H1 (cell line): ENCODE measurements at regions not wholly inside any gene's neighbourhood (a gene's known extent, or its start where the extent isn't known, plus 50 kb on each side); places are given as distances from the start of the nearest gene placed in this dataset.

Experiments used
- CTCF ChIA-PET: fragments of 300-600 bp; sonication (Branson Sonifier 250); formaldehyde crosslinking; loops from one replicate; lab custom pipeline; 2021; ENCODE audit not compliant: partially characterized antibody; lab: Charles Lee
- POLR2A ChIA-PET: fragments of 300-600 bp; sonication (Branson Sonifier 250); formaldehyde crosslinking; loops from one replicate; lab custom pipeline; 2021; ENCODE audit warnings: inconsistent platforms; ENCODE audit not compliant: partially characterized antibody; lab: Charles Lee
- DNase-seq, 2 experiments: peaks; one replicate each; pipeline versions ENCODE4 v3.0.0 to v3.0.0-alpha.2; 2010 to 2022; ENCODE audit warnings: low spot score in 2 of 2, low read depth in 1 of 2, mixed read lengths in 1 of 2
- FAIRE-seq: peaks from 2 replicates; lab custom pipeline; 2011; peaks lifted over from hg19 to GRCh38; lab: Jason Lieb, UNC
- H2AFZ ChIP-seq: 2 replicates; pipeline ENCODE4 v1.8.1; 2012; ENCODE audit warnings: low read length, inconsistent platforms
- H2AK5ac ChIP-seq: 2 replicates; pipeline ENCODE4 v1.6.1; 2013; ENCODE audit warnings: low read depth, low read length
- H2BK120ac ChIP-seq: replicated peaks from 2 replicates; pipeline ENCODE3; 2013; ENCODE audit warnings: low read depth, low read length, inconsistent platforms
- H2BK12ac ChIP-seq: 2 replicates; pipeline ENCODE4 v1.6.1; 2013; ENCODE audit warnings: low read depth, low read length
- H2BK15ac ChIP-seq: 2 replicates; pipeline ENCODE4 v1.6.1; 2013; ENCODE audit warnings: low read length
- H2BK20ac ChIP-seq: 2 replicates; pipeline ENCODE4 v1.6.1; 2013; ENCODE audit warnings: low read length
- H2BK5ac ChIP-seq: 2 replicates; pipeline ENCODE4 v1.6.1; 2013; ENCODE audit warnings: low read depth, low read length
- H3K14ac ChIP-seq: 2 replicates; pipeline ENCODE4 v1.6.1; 2013; ENCODE audit warnings: inconsistent platforms; ENCODE audit not compliant: insufficient read length
- H3K18ac ChIP-seq: 2 replicates; pipeline ENCODE4 v1.6.1; 2013; ENCODE audit warnings: low read length; ENCODE audit errors: extremely low read depth
- H3K23ac ChIP-seq: 2 replicates; pipeline ENCODE4 v1.6.1; 2013; ENCODE audit warnings: inconsistent platforms; ENCODE audit not compliant: insufficient read length
- H3K23me2 ChIP-seq: 2 replicates; pipeline ENCODE4 v1.6.1; 2013; ENCODE audit warnings: low read depth, low read length
- H3K27ac ChIP-seq: 2 replicates; pipeline ENCODE4 v1.6.1; 2011; ENCODE audit warnings: low read depth, low read length, inconsistent platforms
- H3K27me3 ChIP-seq, 4 experiments: replicated peaks in 1 of 4; 1 replicate in 1 of 4; 2 replicates in 3 of 4; pipeline versions ENCODE4 v1.6.1 to v1.8.1; 2011 to 2013; ENCODE audit warnings: low read length in 3 of 4, mild to moderate bottlenecking in 3 of 4, inconsistent platforms in 2 of 4, mixed read lengths in 2 of 4, moderate library complexity in 1 of 4; ENCODE audit not compliant: control insufficient read depth in 3 of 4, insufficient read depth in 3 of 4; ENCODE audit errors: extremely low read depth in 1 of 4
- H3K36me3 ChIP-seq, 4 experiments: 2 replicates each; pipeline versions ENCODE4 v1.6.1 to v1.8.1; 2011 to 2013; ENCODE audit warnings: mild to moderate bottlenecking in 4 of 4, low read length in 3 of 4, moderate library complexity in 2 of 4, control low read depth in 1 of 4, inconsistent platforms in 1 of 4; ENCODE audit not compliant: insufficient read depth in 4 of 4, control insufficient read depth in 2 of 4
- H3K4ac ChIP-seq: replicated peaks from 2 replicates; pipeline ENCODE3; 2013; ENCODE audit warnings: low read length, low read depth, mixed read lengths, inconsistent platforms; ENCODE audit not compliant: insufficient read length
- H3K4me1 ChIP-seq, 4 experiments: replicated peaks in 1 of 4; 1 replicate in 1 of 4; 2 replicates in 3 of 4; pipeline versions ENCODE4 v1.6.1 to v1.8.1; 2011 to 2013; ENCODE audit warnings: low read length in 3 of 4, inconsistent platforms in 2 of 4, mixed read lengths in 1 of 4; ENCODE audit not compliant: insufficient read depth in 4 of 4, control insufficient read depth in 3 of 4
- H3K4me2 ChIP-seq, 2 experiments: 2 replicates each; pipeline versions ENCODE4 v1.6.1 to v1.8.1; 2011 to 2013; ENCODE audit warnings: low read depth in 2 of 2, low read length in 2 of 2, control low read depth in 1 of 2, inconsistent platforms in 1 of 2, mild to moderate bottlenecking in 1 of 2; ENCODE audit not compliant: insufficient read depth in 1 of 2
- H3K4me3 ChIP-seq, 4 experiments: fragments of 200-600, 300-600 bp in 1 of 4; sonication (generic), shearing (Covaris generic), sonication (Bioruptor Twin) in 1 of 4; 2 replicates each; pipeline versions ENCODE4 v1.5.1 to v1.8.1; 2011 to 2016; ENCODE audit warnings: low read length in 4 of 4, low read depth in 3 of 4, control low read depth in 2 of 4, inconsistent platforms in 2 of 4, mild to moderate bottlenecking in 2 of 4, mixed read lengths in 1 of 4, moderate library complexity in 1 of 4; ENCODE audit not compliant: insufficient read depth in 2 of 4; ENCODE audit errors: extremely low read depth in 1 of 4
- H3K56ac ChIP-seq: replicated peaks from 2 replicates; pipeline ENCODE3; 2013; ENCODE audit warnings: low read depth, mild to moderate bottlenecking, mixed read lengths, low read length, inconsistent platforms; ENCODE audit not compliant: insufficient read length
- H3K79me1 ChIP-seq: 2 replicates; pipeline ENCODE4 v1.6.1; 2013; ENCODE audit warnings: low read depth, low read length, control low read depth
- H3K79me2 ChIP-seq, 2 experiments: 2 replicates each; pipeline versions ENCODE4 v1.6.1 to v1.8.1; 2012 to 2013; ENCODE audit warnings: low read length in 2 of 2, mild to moderate bottlenecking in 2 of 2, inconsistent platforms in 1 of 2; ENCODE audit not compliant: insufficient read depth in 2 of 2, control insufficient read depth in 1 of 2
- H3K9ac ChIP-seq, 4 experiments: replicated peaks in 1 of 4; 1 replicate in 1 of 4; 2 replicates in 3 of 4; pipeline versions ENCODE4 v1.6.1 to v1.8.1; 2011 to 2013; ENCODE audit warnings: low read depth in 3 of 4, low read length in 3 of 4, control low read depth in 2 of 4, mild to moderate bottlenecking in 2 of 4, moderate library complexity in 2 of 4, inconsistent platforms in 1 of 4; ENCODE audit errors: extremely low read depth in 1 of 4
- H3K9me3 ChIP-seq, 2 experiments: 2 replicates each; pipeline versions ENCODE4 v1.6.1 to v1.8.1; 2012 to 2013; ENCODE audit warnings: mild to moderate bottlenecking in 2 of 2, moderate library complexity in 2 of 2, control low read depth in 1 of 2, inconsistent platforms in 1 of 2, low read depth in 1 of 2, low read length in 1 of 2, mixed read lengths in 1 of 2; ENCODE audit not compliant: insufficient read depth in 2 of 2
- H4K20me1 ChIP-seq, 2 experiments: replicated peaks in 1 of 2; 2 replicates each; pipeline versions ENCODE3 to v1.8.1; 2011 to 2013; ENCODE audit warnings: inconsistent platforms in 2 of 2, low read length in 2 of 2, mild to moderate bottlenecking in 1 of 2; ENCODE audit not compliant: insufficient read depth in 2 of 2, control insufficient read depth in 1 of 2
- H4K5ac ChIP-seq: 2 replicates; pipeline ENCODE4 v1.6.1; 2013; ENCODE audit warnings: low read length, low read depth, mixed read lengths, inconsistent platforms; ENCODE audit not compliant: insufficient read length
- H4K8ac ChIP-seq: 2 replicates; pipeline ENCODE4 v1.8.0; 2013; ENCODE audit warnings: mild to moderate bottlenecking, moderate library complexity, low read length, inconsistent platforms; ENCODE audit not compliant: insufficient read depth; ENCODE audit errors: extremely low read depth
- H4K91ac ChIP-seq: replicated peaks from 2 replicates; pipeline ENCODE3; 2013; ENCODE audit warnings: low read length, mixed read lengths, inconsistent platforms; ENCODE audit not compliant: insufficient read length
- CEBPB ChIP-seq: IDR thresholded peaks from 2 replicates; pipeline ENCODE4 v1.6.1; 2012; ENCODE audit warnings: low read depth, low read length
- CHD1 ChIP-seq: IDR thresholded peaks from 2 replicates; pipeline ENCODE4 v1.6.1; 2012; ENCODE audit warnings: low read depth, low read length, improper control_type of control experiment
- CREB1 ChIP-seq: IDR thresholded peaks from 2 replicates; pipeline ENCODE4 v1.6.1; 2012; ENCODE audit warnings: inconsistent platforms
- NRF1 ChIP-seq: IDR thresholded peaks from 2 replicates; pipeline ENCODE4 v1.6.1; 2011; ENCODE audit warnings: mild to moderate bottlenecking, low read depth, low read length, improper control_type of control experiment
- SIRT6 ChIP-seq: IDR thresholded peaks from one replicate; pipeline ENCODE4 v1.7.1; 2012; ENCODE audit warnings: low read length, inconsistent platforms
- TAF7 ChIP-seq: optimal IDR thresholded peaks from 2 replicates; pipeline ENCODE3; 2011; ENCODE audit warnings: low read depth, mild to moderate bottlenecking, inconsistent platforms, low read length, moderate library complexity, borderline replicate concordance
- YY1 ChIP-seq: IDR thresholded peaks from 2 replicates; pipeline ENCODE4 v1.6.1; 2011; ENCODE audit warnings: low read depth, mild to moderate bottlenecking, low read length
- WGBS, 2 experiments: shearing (Covaris generic) in 1 of 2; methylation state at CpG; one replicate each; pipeline versions ENCODE4 v1.1.6 to v1.1.7; 2013 to 2015; ENCODE audit warnings: low lambda C conversion rate in 2 of 2, mixed read lengths in 2 of 2, inconsistent platforms in 1 of 2, low coverage in 1 of 2, missing lambda C conversion rate in 1 of 2; ENCODE audit not compliant: insufficient replicate concordance in 2 of 2, insufficient coverage in 1 of 2, insufficient read length in 1 of 2; ENCODE audit errors: extremely low coverage in 1 of 2, missing lambda C conversion rate in 1 of 2; 5-methylcytosine and 5-hydroxymethylcytosine counted together
- TF ChIP-seq, protein P1 (sequence below): IDR thresholded peaks from 2 replicates; pipeline ENCODE4 v1.6.1; 2012; ENCODE audit warnings: inconsistent platforms

DNA sequence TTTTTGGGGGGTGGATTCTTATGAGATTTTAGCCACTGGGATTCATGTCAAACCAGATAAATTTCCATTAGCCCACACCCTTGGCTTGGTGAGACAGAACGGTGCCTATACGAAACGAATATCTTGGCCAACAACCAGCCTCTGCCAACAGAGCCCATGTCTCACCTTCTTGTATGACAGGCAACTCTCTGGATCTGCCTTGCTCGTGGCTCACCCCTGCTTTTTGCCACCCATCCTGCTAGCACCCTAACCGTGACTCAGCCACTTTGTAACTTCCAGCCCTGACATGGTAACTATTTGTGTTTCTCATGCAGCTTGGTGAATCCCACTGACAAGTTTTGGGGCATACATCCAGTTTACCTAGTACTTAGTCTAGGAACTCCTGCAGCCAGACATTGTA is 457.0 kb downstream of the SPATA31D1 start:
- no peak overlapping the region for H2BK20ac ChIP-seq
- H3K56ac ChIP-seq = no peak overlapping the region
- no peaks in the 10 kb centered on the region for H3K79me2 ChIP-seq
- no peak overlapping the region for H3K14ac ChIP-seq
- WGBS, 2 experiments = 98% methylated on average over 5 of the region's 5 CpGs; no CpG with 5 or more reads in 1 of the 2 experiments
- no peak overlapping the region for H4K91ac ChIP-seq
- CTCF ChIA-PET = no interaction called here
- no peak overlapping the region for H3K4me2 ChIP-seq
- H3K4me1 ChIP-seq = no peaks in the 10 kb centered on the region
- H3K27ac ChIP-seq = no peak overlapping the region
- no peaks in the 10 kb centered on the region for H3K79me1 ChIP-seq
- no peak overlapping the region for H3K18ac ChIP-seq
- H4K5ac ChIP-seq = no peak overlapping the region
- TF ChIP-seq NRF1 (no peak), TAF7 (no peak), CREB1 (no peak), SIRT6 (no peak), CEBPB (no peak), YY1 (no peak), CHD1 (no peak)
- TF ChIP-seq, protein P1, sequence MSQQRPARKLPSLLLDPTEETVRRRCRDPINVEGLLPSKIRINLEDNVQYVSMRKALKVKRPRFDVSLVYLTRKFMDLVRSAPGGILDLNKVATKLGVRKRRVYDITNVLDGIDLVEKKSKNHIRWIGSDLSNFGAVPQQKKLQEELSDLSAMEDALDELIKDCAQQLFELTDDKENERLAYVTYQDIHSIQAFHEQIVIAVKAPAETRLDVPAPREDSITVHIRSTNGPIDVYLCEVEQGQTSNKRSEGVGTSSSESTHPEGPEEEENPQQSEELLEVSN = no peak
- no peak for FAIRE-seq
- peaks cover 14 to 20% of the 10 kb centered on the region in 2 experiments for H3K9me3 ChIP-seq
- no peak for DNase-seq
- no peak overlapping the region for H2BK5ac ChIP-seq
- H2AFZ ChIP-seq = no peak overlapping the region
- no peaks in the 10 kb centered on the region for H3K27me3 ChIP-seq
- no peak overlapping the region for H2BK12ac ChIP-seq
- no peak overlapping the region for H2BK120ac ChIP-seq
- no peak overlapping the region for H3K9ac ChIP-seq
- H3K23me2 ChIP-seq = no peaks in the 10 kb centered on the region
- no peaks in the 10 kb centered on the region for H3K36me3 ChIP-seq
- H2AK5ac ChIP-seq = no peak overlapping the region
- POLR2A ChIA-PET = no interaction called here
- no peak overlapping the region for H3K4me3 ChIP-seq
- H3K23ac ChIP-seq = no peak overlapping the region
- H3K4ac ChIP-seq = no peak overlapping the region
- H2BK15ac ChIP-seq = no peak overlapping the region
- H4K20me1 ChIP-seq = no peaks in the 10 kb centered on the region
- H4K8ac ChIP-seq = no peak overlapping the region
